Esophagus squamous epithelium (tissue), 5 donors: ENCODE measurements at regions not wholly inside any gene's neighbourhood (a gene's known extent, or its start where the extent isn't known, plus 50 kb on each side); places are given as distances from the start of the nearest gene placed in this dataset.

Experiments
- DNase-seq: peaks from one replicate; lab custom pipeline; 2025; lab: John Stamatoyannopoulos, UW
- H3K27ac ChIP-seq, 4 donors: fragments of 200-600 bp; sonication (generic); one replicate each; pipeline ENCODE4 v1.5.1; 2016 to 2019; ENCODE audit warnings: mild to moderate bottlenecking in 1 of 4
- H3K27me3 ChIP-seq, 4 donors: fragments of 200-600 bp; sonication (generic); 1 replicate in 3 of 4; 2 replicates in 1 of 4; pipeline versions ENCODE4 v1.5.1 to v1.6.0; 2017 to 2021; ENCODE audit warnings: antibody characterized with exemption in 1 of 4
- H3K36me3 ChIP-seq, 3 donors: fragments of 200-600 bp; sonication (generic); one replicate each; pipeline ENCODE4 v1.5.1; 2016 to 2019
- H3K4me1 ChIP-seq, 3 donors: fragments of 200-600 bp; sonication (generic); one replicate each; pipeline ENCODE4 v1.5.1; 2017 to 2019
- H3K4me3 ChIP-seq, 4 donors: fragments of 200-600 bp; sonication (generic); 1 replicate in 3 of 4; 2 replicates in 1 of 4; pipeline ENCODE4 v1.5.1; 2016 to 2019; ENCODE audit warnings: mild to moderate bottlenecking in 2 of 4, moderate library complexity in 1 of 4
- H3K9me3 ChIP-seq, 3 donors: fragments of 200-600 bp; sonication (generic); one replicate each; pipeline ENCODE4 v1.5.1; 2016 to 2019
- CTCF ChIP-seq, 6 experiments: fragments of 450-650 bp in 4 of 6; fragments of 200-600 bp in 2 of 6; sonication (generic) in 2 of 6; IDR thresholded peaks; one replicate each; pipeline ENCODE4 v1.5.1; 2016 to 2019; ENCODE audit warnings: antibody characterized with exemption in 6 of 6, mild to moderate bottlenecking in 4 of 6, moderate library complexity in 4 of 6
- POLR2A ChIP-seq, 4 donors: fragments of 450-650 bp; IDR thresholded peaks; one replicate each; pipeline ENCODE4 v1.6.1; 2017; ENCODE audit warnings: antibody characterized with exemption in 4 of 4, mild to moderate bottlenecking in 4 of 4, moderate library complexity in 3 of 4
- WGBS, 2 donors: methylation state at CpG; one replicate each; pipeline ENCODE4 v1.1.5; 2018; 5-methylcytosine and 5-hydroxymethylcytosine counted together
- intact Hi-C: fragments of 100-400 bp; cut with DNase I; formaldehyde crosslinking; loops from one replicate; pipeline ENCODE4 v1.15.0; 2022
- donor health status: DM: yes; HTN: yes; CAD: no.

- Histone ChIP-seq H3K4me1 (no peaks in the 10 kb centered on the region), H3K27ac (no peak overlapping the region), H3K36me3 (no peaks in the 10 kb centered on the region), H3K27me3 (peaks cover 0 to 5% (median 0%) of the 10 kb centered on the region in 4 donors), H3K9me3 (no peaks in the 10 kb centered on the region), H3K4me3 (no peak overlapping the region)
- intact Hi-C loops, result no loop called here
- TF ChIP-seq POLR2A (IDR thresholded peaks at IDR 0.05), result no peak
- no peak for DNase-seq
Measured at GRCh38 chr9:90052366-90052765, 447.6 kb downstream of the GADD45G start.

GRCh38 chr9:90053027-90053426 is 448.2 kb downstream of the GADD45G start:
- WGBS, 2 donors, result 63 to 69% methylated on average over 5 of the region's 5 CpGs

GRCh38 chr9:90054810-90055209 is 450.0 kb downstream of the GADD45G start:
- H3K36me3 ChIP-seq, result no peaks in the 10 kb centered on the region
- DNase-seq, result no peak
- no peak overlapping the region for H3K4me3 ChIP-seq
- peaks cover 0 to 5% (median 0%) of the 10 kb centered on the region in 4 donors for H3K27me3 ChIP-seq
- no peaks in the 10 kb centered on the region for H3K9me3 ChIP-seq
- TF ChIP-seq POLR2A (IDR thresholded peaks at IDR 0.05), result no peak
- no peak for TF ChIP-seq CTCF (IDR thresholded peaks at IDR 0.05)
- no peaks in the 10 kb centered on the region for H3K4me1 ChIP-seq
- intact Hi-C loops, result no loop called here
- H3K27ac ChIP-seq, result no peak overlapping the region

More at GRCh38 chr9:90053027-90053426, 448.2 kb downstream of the GADD45G start:
- no peak overlapping the region for H3K4me3 ChIP-seq
- H3K36me3 ChIP-seq, result no peaks in the 10 kb centered on the region
- DNase-seq, result no peak
- peaks cover 0 to 5% (median 0%) of the 10 kb centered on the region in 4 donors for H3K27me3 ChIP-seq
- no peaks in the 10 kb centered on the region for H3K4me1 ChIP-seq
- no peak overlapping the region for H3K27ac ChIP-seq
- intact Hi-C loops, result no loop called here
- TF ChIP-seq CTCF (IDR thresholded peaks at IDR 0.05), result peak in 1 of 6 experiments; percentile 29
- no peak for TF ChIP-seq POLR2A (IDR thresholded peaks at IDR 0.05)
- no peaks in the 10 kb centered on the region for H3K9me3 ChIP-seq

GRCh38 chr9:90055226-90055625 is 450.4 kb downstream of the GADD45G start:
- no peaks in the 10 kb centered on the region for H3K9me3 ChIP-seq
- intact Hi-C loops, result no loop called here
- DNase-seq, result no peak
- 88 to 97% methylated on average over 1 to 3 of the region's 3 CpGs for WGBS, 2 donors
- H3K27me3 ChIP-seq, result peaks cover 0 to 5% (median 0%) of the 10 kb centered on the region in 4 donors
- TF ChIP-seq POLR2A (IDR thresholded peaks at IDR 0.05) (no peak), CTCF (IDR thresholded peaks at IDR 0.05) (no peak)
- no peaks in the 10 kb centered on the region for H3K36me3 ChIP-seq
- H3K4me3 ChIP-seq, result no peak overlapping the region
- no peaks in the 10 kb centered on the region for H3K4me1 ChIP-seq
- no peak overlapping the region for H3K27ac ChIP-seq

- no peak overlapping the region for H3K4me3 ChIP-seq
- no peak for TF ChIP-seq CTCF (IDR thresholded peaks at IDR 0.05)
- TF ChIP-seq POLR2A (IDR thresholded peaks at IDR 0.05), result no peak
- no peaks in the 10 kb centered on the region for H3K36me3 ChIP-seq
- peaks cover 0 to 5% (median 0%) of the 10 kb centered on the region in 4 donors for H3K27me3 ChIP-seq
- H3K4me1 ChIP-seq, result peaks cover 0 to 6% (median 0%) of the 10 kb centered on the region in 3 donors
- WGBS, 2 donors, result 76% methylated on average over 3 of the region's 3 CpGs
- no peaks in the 10 kb centered on the region for H3K9me3 ChIP-seq
- DNase-seq, result no peak
- intact Hi-C loops, result no loop called here
- H3K27ac ChIP-seq, result no peak overlapping the region
Measured at GRCh38 chr9:90057361-90057760, 452.5 kb downstream of the GADD45G start.
